ENCODE measurements at regions not wholly inside any gene's neighbourhood (a gene's known extent, or its start where the extent isn't known, plus 50 kb on each side); places are given as distances from the start of the nearest gene placed in this dataset.

DNA sequence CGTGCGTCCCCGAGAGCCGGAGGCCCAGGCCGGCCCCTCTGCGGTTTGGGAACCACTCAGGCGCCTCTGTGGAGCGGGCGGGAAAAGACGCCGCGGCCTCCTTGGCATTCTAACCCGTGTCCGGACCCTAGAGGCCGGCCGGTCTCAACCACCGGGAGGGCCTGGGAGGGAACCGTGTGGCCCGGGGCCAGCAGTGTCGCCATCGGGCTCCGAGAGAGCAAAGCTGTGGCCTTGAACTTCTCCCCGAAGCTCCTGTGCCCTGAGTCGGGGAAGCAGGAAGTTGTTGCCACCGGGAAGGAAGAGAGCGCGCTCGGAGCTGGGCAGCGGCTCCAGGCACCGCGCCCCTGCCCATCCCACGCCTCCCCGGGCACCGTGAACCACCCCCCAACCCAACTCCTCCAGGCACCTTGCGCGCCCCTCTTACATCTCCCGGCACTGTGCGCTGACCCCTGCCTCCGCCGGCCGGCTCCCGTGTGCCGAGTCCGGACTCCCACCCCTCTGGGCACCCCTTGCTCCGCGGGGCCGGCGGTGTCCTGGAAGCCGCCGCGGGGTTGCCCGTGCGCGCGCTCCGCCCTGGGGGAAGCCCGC, 80.0 kb upstream of the PPARA start:
- TF ChIP-seq, protein P1, sequence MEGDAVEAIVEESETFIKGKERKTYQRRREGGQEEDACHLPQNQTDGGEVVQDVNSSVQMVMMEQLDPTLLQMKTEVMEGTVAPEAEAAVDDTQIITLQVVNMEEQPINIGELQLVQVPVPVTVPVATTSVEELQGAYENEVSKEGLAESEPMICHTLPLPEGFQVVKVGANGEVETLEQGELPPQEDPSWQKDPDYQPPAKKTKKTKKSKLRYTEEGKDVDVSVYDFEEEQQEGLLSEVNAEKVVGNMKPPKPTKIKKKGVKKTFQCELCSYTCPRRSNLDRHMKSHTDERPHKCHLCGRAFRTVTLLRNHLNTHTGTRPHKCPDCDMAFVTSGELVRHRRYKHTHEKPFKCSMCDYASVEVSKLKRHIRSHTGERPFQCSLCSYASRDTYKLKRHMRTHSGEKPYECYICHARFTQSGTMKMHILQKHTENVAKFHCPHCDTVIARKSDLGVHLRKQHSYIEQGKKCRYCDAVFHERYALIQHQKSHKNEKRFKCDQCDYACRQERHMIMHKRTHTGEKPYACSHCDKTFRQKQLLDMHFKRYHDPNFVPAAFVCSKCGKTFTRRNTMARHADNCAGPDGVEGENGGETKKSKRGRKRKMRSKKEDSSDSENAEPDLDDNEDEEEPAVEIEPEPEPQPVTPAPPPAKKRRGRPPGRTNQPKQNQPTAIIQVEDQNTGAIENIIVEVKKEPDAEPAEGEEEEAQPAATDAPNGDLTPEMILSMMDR (IDR thresholded peaks at IDR 0.05): no peak
- TF ChIP-seq EZH2phosphoT487 (IDR thresholded peaks at IDR 0.05) (peak; percentile 99), EZH2 (IDR thresholded peaks at IDR 0.05) (peak; percentile 99)
